Heart right ventricle (tissue), 16 donors: ENCODE measurements at regions not wholly inside any gene's neighbourhood (a gene's known extent, or its start where the extent isn't known, plus 50 kb on each side); places are given as distances from the start of the nearest gene placed in this dataset.

Source experiments
- ATAC-seq, 8 donors: fragments of 200-7000 bp; cut with Tn5 transposase; one replicate each; pipeline ENCODE4 v1.9.1; 2020; ENCODE audit warnings: mild to moderate bottlenecking in 8 of 8, moderate library complexity in 8 of 8, moderate number of reproducible peaks in 1 of 8
- DNase-seq, 2 donors: peaks; one replicate each; pipeline ENCODE4 v3.0.0-alpha.2; 2020
- H3K27ac ChIP-seq, 10 donors: fragments of 200-600 bp; sonication (generic) in 2 of 10; one replicate each; pipeline versions ENCODE4 v1.5.0 to v1.8.0; 2020 to 2022; ENCODE audit warnings: mild to moderate bottlenecking in 3 of 10
- H3K27me3 ChIP-seq, 7 donors: fragments of 200-600 bp; one replicate each; pipeline ENCODE4 v1.8.0; 2021 to 2022; ENCODE audit warnings: mild to moderate bottlenecking in 2 of 7
- H3K36me3 ChIP-seq, 9 donors: fragments of 200-600 bp; sonication (generic) in 1 of 9; one replicate each; pipeline versions ENCODE4 v1.5.0 to v1.8.0; 2020 to 2022; ENCODE audit warnings: mild to moderate bottlenecking in 2 of 9
- H3K4me1 ChIP-seq, 9 donors: fragments of 200-600 bp; sonication (generic) in 1 of 9; one replicate each; pipeline versions ENCODE4 v1.5.0 to v1.8.0; 2020 to 2022; ENCODE audit warnings: mild to moderate bottlenecking in 4 of 9
- H3K4me3 ChIP-seq, 10 donors: fragments of 200-600 bp; sonication (generic) in 2 of 10; one replicate each; pipeline versions ENCODE4 v1.5.0 to v1.8.0; 2020 to 2022; ENCODE audit warnings: mild to moderate bottlenecking in 7 of 10, moderate library complexity in 2 of 10
- H3K9me3 ChIP-seq, 11 donors: fragments of 200-600 bp in 10 of 11; sonication (generic) in 2 of 11; one replicate each; pipeline versions ENCODE4 v1.5.0 to v1.8.0; 2013 to 2022; ENCODE audit warnings: mild to moderate bottlenecking in 2 of 11, control low read depth in 1 of 11, moderate library complexity in 1 of 11
- WGBS, 2 donors: extraction: QIAGEN DNeasy Blood & Tissue Kit; methylation state at CpG; one replicate each; pipeline ENCODE4 v1.1.7; 2013; ENCODE audit warnings: inconsistent platforms in 1 of 2; 5-methylcytosine and 5-hydroxymethylcytosine counted together
- intact Hi-C, 10 donors: fragments of 100-400 bp; cut with DNase I; formaldehyde crosslinking; loops; one replicate each; pipeline versions ENCODE4 v1.11.1 to v1.14.2; 2022
- TF ChIP-seq, protein P1 (sequence below), 9 donors: fragments of 200-600 bp; sonication (generic) in 2 of 9; IDR thresholded peaks; one replicate each; pipeline versions ENCODE4 v1.5.0 to v1.8.0; 2021 to 2022; ENCODE audit warnings: antibody characterized with exemption in 9 of 9, mild to moderate bottlenecking in 5 of 9, moderate library complexity in 1 of 9
- donor health status: Arrhythmogenic right ventricular cardiomyopathy.
- donor health status: ischemic (EF 13 %, LVEDD 7.1; RV severe dilation, severe dysfunction).
- donor health status: healthy with polysubstance abuse.
- donor health status: DM: no; HTN: yes; CAD: no.
- donor health status: DM: no; HTN: no; CAD: no.
- donor health status: ischemic (EF 25% LVEDD 6.9; RV normal size, moderate dysfunction).
- donor health status: ischemic (EF 25% LVEDD 5.7; RV mildly dilated, moderate dysfunction).
- donor health status: healthy.
- donor health status: DM: yes; HTN: yes; CAD: no.
- donor health status: Ischemic cardiomyopathy.
- donor health status: ischemic (EF 35%, LVEDD 5.7; RV mildly dilated, moderate dysfunction).
- donor health status: nonischemic (EF 11% LVEDD 7.7; RV severe dilation, severe dysfunction).
- donor health status: DM: yes; HTN: yes; CAD: no.
- donor health status: PGD.
- donor health status: ischemic (EF 29% LVEDD 5.4; RV normal size, mild dysfunction).
- donor health status: nonischemic (EF 23%, LVEDD 6.1; RV moderate dilation, normal function).

DNA sequence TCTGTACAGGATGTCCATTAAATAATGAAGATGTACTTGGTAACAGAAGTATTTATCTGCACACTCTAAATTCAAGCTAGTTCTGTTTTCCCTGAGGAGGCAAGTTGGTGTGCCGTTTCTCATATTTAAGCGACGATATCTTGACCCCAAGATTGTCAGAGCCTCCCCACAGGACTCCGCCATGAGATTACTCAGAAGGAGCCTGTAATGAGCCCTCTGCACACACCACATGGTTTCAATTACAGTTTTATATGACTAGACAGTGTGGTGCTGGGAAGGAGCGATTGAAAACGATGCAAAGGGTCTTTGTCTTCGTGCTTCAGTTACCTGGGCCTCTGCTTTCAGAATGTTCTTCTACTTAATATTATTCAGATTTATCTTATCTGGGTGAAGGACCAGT is 840.4 kb upstream of the WWC1 start:
- peaks cover 0 to 7% (median 0%) of the 10 kb centered on the region in 11 donors for H3K9me3 ChIP-seq
- TF ChIP-seq, protein P1, sequence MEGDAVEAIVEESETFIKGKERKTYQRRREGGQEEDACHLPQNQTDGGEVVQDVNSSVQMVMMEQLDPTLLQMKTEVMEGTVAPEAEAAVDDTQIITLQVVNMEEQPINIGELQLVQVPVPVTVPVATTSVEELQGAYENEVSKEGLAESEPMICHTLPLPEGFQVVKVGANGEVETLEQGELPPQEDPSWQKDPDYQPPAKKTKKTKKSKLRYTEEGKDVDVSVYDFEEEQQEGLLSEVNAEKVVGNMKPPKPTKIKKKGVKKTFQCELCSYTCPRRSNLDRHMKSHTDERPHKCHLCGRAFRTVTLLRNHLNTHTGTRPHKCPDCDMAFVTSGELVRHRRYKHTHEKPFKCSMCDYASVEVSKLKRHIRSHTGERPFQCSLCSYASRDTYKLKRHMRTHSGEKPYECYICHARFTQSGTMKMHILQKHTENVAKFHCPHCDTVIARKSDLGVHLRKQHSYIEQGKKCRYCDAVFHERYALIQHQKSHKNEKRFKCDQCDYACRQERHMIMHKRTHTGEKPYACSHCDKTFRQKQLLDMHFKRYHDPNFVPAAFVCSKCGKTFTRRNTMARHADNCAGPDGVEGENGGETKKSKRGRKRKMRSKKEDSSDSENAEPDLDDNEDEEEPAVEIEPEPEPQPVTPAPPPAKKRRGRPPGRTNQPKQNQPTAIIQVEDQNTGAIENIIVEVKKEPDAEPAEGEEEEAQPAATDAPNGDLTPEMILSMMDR (IDR thresholded peaks at IDR 0.05): no peak
- no peaks in the 10 kb centered on the region for H3K36me3 ChIP-seq
- intact Hi-C loops: no loop called here
- ATAC-seq: no peak
- 73 to 83% methylated on average over 7 of the region's 7 CpGs for WGBS, 2 donors
- H3K27ac ChIP-seq: no peak overlapping the region
- H3K27me3 ChIP-seq: no peaks in the 10 kb centered on the region
- no peak for DNase-seq
- no peaks in the 10 kb centered on the region for H3K4me1 ChIP-seq
- no peak overlapping the region for H3K4me3 ChIP-seq

DNA sequence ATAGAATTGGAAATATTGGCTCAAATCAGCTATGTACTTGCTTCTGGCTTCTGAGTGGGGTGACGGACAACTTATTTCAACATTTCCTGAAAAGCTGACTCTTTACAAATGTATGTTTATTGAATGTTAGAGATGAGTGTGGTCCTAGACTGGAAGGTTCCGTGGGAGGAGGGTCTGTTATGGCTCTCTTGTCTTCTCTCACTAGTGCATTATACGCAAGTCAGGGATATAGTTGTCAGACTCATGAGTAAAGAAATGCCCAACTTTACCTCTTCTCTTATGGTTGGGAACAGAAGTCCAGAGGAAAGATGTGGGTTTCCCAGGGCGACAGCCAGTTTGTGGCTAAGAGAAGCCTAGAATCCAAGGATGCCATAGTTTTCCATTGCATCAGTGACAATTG is 839.3 kb upstream of the WWC1 start:
- ATAC-seq (no peak), DNase-seq (no peak)
- TF ChIP-seq, protein P1 (IDR thresholded peaks at IDR 0.05): no peak
- no peaks in the 10 kb centered on the region for H3K4me1 ChIP-seq
- no peak overlapping the region for H3K27ac ChIP-seq
- H3K27me3 ChIP-seq: no peaks in the 10 kb centered on the region
- H3K36me3 ChIP-seq: no peaks in the 10 kb centered on the region
- 89 to 95% methylated on average over 4 of the region's 4 CpGs for WGBS, 2 donors
- no peak overlapping the region for H3K4me3 ChIP-seq
- H3K9me3 ChIP-seq: peaks cover 0 to 7% (median 0%) of the 10 kb centered on the region in 11 donors
- intact Hi-C loops: no loop called here

DNA sequence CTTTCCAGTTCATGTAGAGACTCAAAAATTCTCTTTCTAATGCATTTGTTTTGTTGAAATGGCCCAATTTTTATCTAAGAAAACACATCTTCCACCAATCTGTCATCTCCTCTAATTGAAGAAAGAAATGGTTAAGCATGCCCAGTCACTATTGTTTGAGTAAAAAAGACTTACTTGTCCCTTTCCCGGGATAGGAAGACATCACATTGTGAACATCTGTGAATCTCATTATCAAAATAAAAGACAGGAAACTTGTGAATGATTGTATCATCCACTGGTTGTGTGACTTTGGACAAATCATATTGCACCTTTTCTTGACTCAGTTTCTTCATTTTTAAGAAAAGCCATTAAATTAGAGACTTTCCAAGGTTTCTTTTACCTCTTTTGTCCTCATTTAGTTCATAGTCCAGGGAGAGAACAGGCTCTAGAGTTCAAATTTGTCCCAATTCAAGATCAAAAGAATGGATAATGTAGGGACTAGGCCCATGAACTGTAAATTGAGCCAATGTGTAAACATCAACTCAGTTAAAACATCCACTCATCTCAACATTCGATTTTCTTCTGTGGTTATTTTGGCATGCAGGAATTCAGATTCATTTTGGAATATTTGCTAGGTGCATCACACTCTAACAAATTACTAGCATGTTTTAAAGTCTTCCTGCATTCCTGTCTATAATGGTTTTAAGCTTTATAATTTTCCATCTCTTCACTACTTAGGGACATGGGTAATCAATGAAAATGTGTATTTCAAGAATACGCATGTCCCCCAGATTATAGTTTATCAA is 838.0 kb upstream of the WWC1 start:
- TF ChIP-seq, protein P1 (IDR thresholded peaks at IDR 0.05): no peak
- ATAC-seq (no peak), DNase-seq (no peak)
- intact Hi-C loops: no loop called here
- peaks cover 0 to 7% (median 0%) of the 10 kb centered on the region in 11 donors for H3K9me3 ChIP-seq
- WGBS, 2 donors: 67 to 69% methylated on average over 3 of the region's 3 CpGs
- no peaks in the 10 kb centered on the region for H3K27me3 ChIP-seq
- H3K27ac ChIP-seq: no peak overlapping the region
- no peak overlapping the region for H3K4me3 ChIP-seq
- no peaks in the 10 kb centered on the region for H3K36me3 ChIP-seq
- H3K4me1 ChIP-seq: no peaks in the 10 kb centered on the region

DNA sequence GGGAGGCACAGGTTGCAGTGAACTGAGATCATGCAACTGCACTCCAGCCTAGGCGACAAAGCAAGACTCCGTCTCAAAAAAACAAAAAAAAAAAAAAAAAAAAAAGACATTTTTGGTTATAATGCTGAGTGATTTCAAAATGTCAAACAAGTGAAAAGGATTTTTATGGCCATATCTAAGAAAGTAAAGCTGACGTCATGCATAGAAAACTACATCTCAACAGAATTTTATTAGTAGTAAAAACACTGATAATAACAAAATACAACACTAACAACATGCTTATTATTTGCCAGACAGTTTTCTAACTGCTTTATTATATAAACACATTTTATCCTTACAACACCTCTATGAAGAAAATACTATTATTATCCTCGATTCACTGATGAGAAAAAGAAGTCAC is 833.0 kb upstream of the WWC1 start:
- DNase-seq: no peak
- TF ChIP-seq, protein P1 (IDR thresholded peaks at IDR 0.05): no peak
- WGBS, 2 donors: 75 to 78% methylated on average over 4 of the region's 4 CpGs
- H3K4me1 ChIP-seq: no peaks in the 10 kb centered on the region
- peaks cover 0 to 15% (median 4%) of the 10 kb centered on the region in 11 donors for H3K9me3 ChIP-seq
- intact Hi-C loops: no loop called here
- no peak for ATAC-seq
- H3K27me3 ChIP-seq: peaks cover 0 to 2% (median 0%) of the 10 kb centered on the region in 7 donors
- H3K27ac ChIP-seq: no peak overlapping the region
- H3K4me3 ChIP-seq: no peak overlapping the region
- H3K36me3 ChIP-seq: no peaks in the 10 kb centered on the region
